ENCODE measurements at regions not wholly inside any gene's neighbourhood (a gene's known extent, or its start where the extent isn't known, plus 50 kb on each side); places are given as distances from the start of the nearest gene placed in this dataset.

DNA sequence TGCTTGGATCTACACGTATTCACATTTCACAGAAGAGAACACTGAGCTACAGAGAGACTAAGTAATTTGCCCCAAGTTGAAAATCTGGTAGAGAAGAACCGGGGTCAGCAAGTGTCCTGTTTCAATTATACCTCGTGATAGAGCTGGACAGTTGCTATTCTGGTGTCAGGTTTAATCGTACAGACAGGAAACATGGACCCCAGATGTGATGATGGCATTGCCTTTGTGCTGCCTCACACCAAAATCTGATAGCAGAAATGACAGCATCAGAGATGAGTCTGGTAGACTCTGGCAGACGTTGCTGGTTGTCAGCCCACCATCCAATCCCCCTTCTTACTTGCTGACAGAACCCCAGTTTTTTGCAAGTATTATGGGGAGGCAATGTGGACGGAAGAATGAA, 112.1 kb upstream of the FOXF1 start:
- TF ChIP-seq BHLHE40 (IDR thresholded peaks at IDR 0.05; ENCODE audit: borderline replicate concordance): no peak
- TF ChIP-seq CTBP1 (IDR thresholded peaks at IDR 0.05; ENCODE audit: borderline replicate concordance): no peak
- TF ChIP-seq ELF4 (IDR thresholded peaks at IDR 0.05): no peak
- TF ChIP-seq SP1 (IDR thresholded peaks at IDR 0.05): no peak
- no peak for TF ChIP-seq FOXM1 (IDR thresholded peaks at IDR 0.05; ENCODE audit: borderline replicate concordance)
- no peak for TF ChIP-seq TARDBP (IDR thresholded peaks at IDR 0.05)
